ENCODE measurements at regions not wholly inside any gene's neighbourhood (a gene's known extent, or its start where the extent isn't known, plus 50 kb on each side); places are given as distances from the start of the nearest gene placed in this dataset.

DNA sequence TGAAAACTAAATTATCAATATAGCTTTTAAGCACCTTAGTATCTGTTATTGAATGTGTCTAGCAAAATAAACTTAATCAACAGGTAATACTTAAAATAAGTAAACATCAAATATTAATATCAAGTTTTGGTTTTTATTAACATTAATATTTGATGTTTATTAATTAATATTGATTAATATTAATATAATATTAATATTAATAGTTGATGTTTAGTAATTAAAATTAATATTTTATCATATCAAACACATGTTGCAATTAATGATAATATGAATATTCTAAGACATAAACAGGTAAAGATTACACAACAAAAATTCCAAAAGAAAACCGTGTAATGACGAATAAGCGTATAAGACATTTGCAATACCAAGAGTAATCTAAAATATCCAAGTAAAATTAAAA lies 222.8 kb upstream of the PRR20A start:
- no peak overlapping the region for H2AFZ ChIP-seq (ENCODE audit: low read length)
- TF ChIP-seq CTCF (conservative IDR thresholded peaks at IDR 0.05; ENCODE audit: low read depth, low read length) (no peak), EZH2 (IDR thresholded peaks at IDR 0.05; ENCODE audit: low read length, unreplicated experiment) (no peak)
- ATAC-seq (no peak), DNase-seq (no peak)
- H3K27me3 ChIP-seq (ENCODE audit: low read length): no peaks in the 10 kb centered on the region
- ChIA-PET CTCF (no interaction called here), POLR2A (ENCODE audit: unreplicated experiment) (no interaction called here)
- intact Hi-C loops (cut with micrococcal nuclease): no loop called here
- H3K4me1 ChIP-seq (ENCODE audit: insufficient read depth, low read length): no peaks in the 10 kb centered on the region
- H3K9me2 ChIP-seq (replicated peaks; ENCODE audit: low read length): no peaks in the 10 kb centered on the region
- H3K79me2 ChIP-seq (ENCODE audit: low read length): no peaks in the 10 kb centered on the region
- no peaks in the 10 kb centered on the region for H4K20me1 ChIP-seq (ENCODE audit: low read length)
- H3K4me2 ChIP-seq (ENCODE audit: low read length): no peak overlapping the region
- no peak overlapping the region for H3K4me3 ChIP-seq (ENCODE audit: low read length)
- no peak overlapping the region for H3K27ac ChIP-seq (ENCODE audit: low read length)
- H3K9ac ChIP-seq (ENCODE audit: low read length): no peak overlapping the region
- no TSS peak for BruUV-seq (replicated peaks)
- H3K36me3 ChIP-seq (ENCODE audit: low read depth, low read length): no peaks in the 10 kb centered on the region
- no peaks in the 10 kb centered on the region for H3F3A ChIP-seq (ENCODE audit: low read length, unreplicated experiment)
- H3K9me3 ChIP-seq (ENCODE audit: low read length): no peaks in the 10 kb centered on the region

GRCh38 chr13:56923626-56924140 lies 217.0 kb upstream of the PRR20A start:
- Histone ChIP-seq H3K27me3 (ENCODE audit: low read length) (no peaks in the 10 kb centered on the region), H3K27ac (ENCODE audit: low read length) (no peak overlapping the region), H3K9ac (ENCODE audit: low read length) (no peak overlapping the region), H3K4me3 (ENCODE audit: low read length) (no peak overlapping the region), H3K36me3 (ENCODE audit: low read depth, low read length) (no peaks in the 10 kb centered on the region), H4K20me1 (ENCODE audit: low read length) (no peaks in the 10 kb centered on the region), H3F3A (ENCODE audit: low read length, unreplicated experiment) (no peaks in the 10 kb centered on the region), H3K4me1 (ENCODE audit: insufficient read depth, low read length) (no peaks in the 10 kb centered on the region), H2AFZ (ENCODE audit: low read length) (no peak overlapping the region), H3K9me3 (ENCODE audit: low read length) (no peaks in the 10 kb centered on the region), H3K79me2 (ENCODE audit: low read length) (no peaks in the 10 kb centered on the region), H3K4me2 (ENCODE audit: low read length) (no peak overlapping the region), H3K9me2 (replicated peaks; ENCODE audit: low read length) (no peaks in the 10 kb centered on the region)
- ChIA-PET CTCF (no interaction called here), POLR2A (ENCODE audit: unreplicated experiment) (no interaction called here)
- intact Hi-C loops (cut with micrococcal nuclease): no loop called here
- BruUV-seq (replicated peaks): no TSS peak
- TF ChIP-seq CTCF (conservative IDR thresholded peaks at IDR 0.05; ENCODE audit: low read depth, low read length) (no peak), EZH2 (IDR thresholded peaks at IDR 0.05; ENCODE audit: low read length, unreplicated experiment) (no peak), EZH2phosphoT487 (IDR thresholded peaks at IDR 0.05; ENCODE audit: borderline replicate concordance, low read length) (no peak)
- ATAC-seq (no peak), DNase-seq (no peak)

GRCh38 chr13:56924401-56924800 lies 216.3 kb upstream of the PRR20A start:
- Histone ChIP-seq H3K9me2 (replicated peaks; ENCODE audit: low read length) (no peaks in the 10 kb centered on the region), H2AFZ (ENCODE audit: low read length) (no peak overlapping the region), H3K27me3 (ENCODE audit: low read length) (no peaks in the 10 kb centered on the region), H3K36me3 (ENCODE audit: low read depth, low read length) (no peaks in the 10 kb centered on the region), H3K9ac (ENCODE audit: low read length) (no peak overlapping the region), H3K4me2 (ENCODE audit: low read length) (no peak overlapping the region), H3K79me2 (ENCODE audit: low read length) (no peaks in the 10 kb centered on the region), H3K27ac (ENCODE audit: low read length) (no peak overlapping the region), H3K4me3 (ENCODE audit: low read length) (no peak overlapping the region), H4K20me1 (ENCODE audit: low read length) (no peaks in the 10 kb centered on the region), H3K4me1 (ENCODE audit: insufficient read depth, low read length) (no peaks in the 10 kb centered on the region), H3K9me3 (ENCODE audit: low read length) (no peaks in the 10 kb centered on the region), H3F3A (ENCODE audit: low read length, unreplicated experiment) (no peaks in the 10 kb centered on the region)
- CTCF ChIA-PET: no interaction called here
- TF ChIP-seq CTCF (conservative IDR thresholded peaks at IDR 0.05; ENCODE audit: low read depth, low read length): no peak
- TF ChIP-seq EZH2phosphoT487 (IDR thresholded peaks at IDR 0.05; ENCODE audit: borderline replicate concordance, low read length): no peak
- TF ChIP-seq EZH2 (IDR thresholded peaks at IDR 0.05; ENCODE audit: low read length, unreplicated experiment): no peak
- POLR2A ChIA-PET (ENCODE audit: unreplicated experiment): no interaction called here
- intact Hi-C loops (cut with micrococcal nuclease): no loop called here
- no TSS peak for BruUV-seq (replicated peaks)
- no peak for ATAC-seq
- DNase-seq: no peak

Data from PC-3 (cell line).